ENCODE measurements at regions not wholly inside any gene's neighbourhood (a gene's known extent, or its start where the extent isn't known, plus 50 kb on each side); places are given as distances from the start of the nearest gene placed in this dataset.

DNA sequence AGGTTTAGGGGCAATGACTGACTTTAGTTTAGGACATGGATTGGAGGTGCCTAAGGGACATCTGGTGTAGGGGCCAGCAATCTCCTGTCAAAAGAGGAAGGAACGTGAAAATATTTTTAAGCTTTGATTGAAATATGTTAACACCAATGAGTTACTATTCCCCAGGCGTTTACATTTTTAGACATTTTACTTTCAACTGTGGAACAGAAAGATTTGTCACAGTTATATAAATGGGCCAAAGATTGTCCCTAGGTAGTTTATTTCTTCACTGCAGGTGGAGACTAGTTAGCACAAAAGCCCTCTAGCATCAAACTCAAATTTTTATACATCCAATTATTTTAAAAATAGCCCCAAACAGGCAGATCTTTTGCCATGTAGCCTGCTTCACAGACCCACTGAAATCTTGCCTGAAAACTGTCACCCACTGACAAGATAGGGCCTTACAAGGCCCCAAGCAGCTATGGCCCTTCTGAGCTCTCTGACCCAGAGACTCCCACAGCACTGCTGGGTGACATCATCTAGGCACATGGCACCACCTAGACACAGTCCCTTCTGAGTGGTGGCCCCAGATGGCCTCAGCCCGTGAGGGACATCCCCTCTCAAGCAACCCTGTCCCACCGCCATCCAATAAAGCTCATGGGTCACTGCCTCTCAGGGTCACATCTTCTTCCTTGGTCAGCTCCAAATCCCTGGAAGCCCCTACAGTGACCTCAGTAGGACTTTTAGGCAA lies 64.8 kb upstream of the DOCK9 start:
- POLR2A ChIA-PET (ENCODE audit: unreplicated experiment) = no interaction called here
- CTCF ChIA-PET = no interaction called here
- no TSS peak for BruUV-seq (replicated peaks)

More for the DNA sequence above, 64.8 kb upstream of the DOCK9 start:
- dilution Hi-C loops (cut with HindIII; ENCODE audit: low sequenced_read_pairs, unreplicated experiment) = no loop called here
- no peak overlapping the region for H2AK9ac ChIP-seq (replicated peaks; ENCODE audit: low read depth, low read length, poor library complexity)
- no peak overlapping the region for H3K18ac ChIP-seq (ENCODE audit: low read depth, low read length)
- H2AFZ ChIP-seq (replicated peaks; ENCODE audit: low read length, poor library complexity) = no peak overlapping the region
- H4K8ac ChIP-seq (ENCODE audit: low read depth in 2 of 2, low read length in 2 of 2) = no peak overlapping the region
- H2BK120ac ChIP-seq (ENCODE audit: low read depth, low read length) = peak overlapping the region; percentile 40
- H4K5ac ChIP-seq (ENCODE audit: low read depth, low read length) = no peak overlapping the region
- H4K91ac ChIP-seq (ENCODE audit: insufficient read depth, low read depth, low read length) = 0 out of 2 replicates have a peak overlapping the region, but pooled peaks have one; percentile 16
- H2AK5ac ChIP-seq (ENCODE audit: low read depth, low read length) = peak overlapping the region; percentile 5; the same call in 1 of the 2 replicates
- no peak overlapping the region for H3K4me3 ChIP-seq (ENCODE audit: insufficient read depth, low read depth, low read length)
- peak overlapping the region; percentile 5; the same call in 1 of the 2 replicates for H3K4ac ChIP-seq (ENCODE audit: low read depth, low read length)
- 0 out of 2 replicates have a peak overlapping the region, but pooled peaks have one; percentile 18 for H3K14ac ChIP-seq (replicated peaks; ENCODE audit: low read depth, low read length)
- in situ Hi-C loops (cut with MboI; ENCODE audit: low sequenced_read_pairs) = loop anchor here (25.0 kb wide), 1 partner anchor 605 kb away; no protein-coding TSS in a partner anchor
- no peak overlapping the region for H3K9ac ChIP-seq (ENCODE audit: low read depth, low read length)
- peaks cover 8% of the 10 kb centered on the region; the same call in 1 of the 2 replicates for H4K20me1 ChIP-seq (ENCODE audit: insufficient read depth, low read length)
- intact Hi-C loops (cut with micrococcal nuclease) = no loop called here
- ATAC-seq (ENCODE audit: low read depth) (no peak), DNase-seq (no peak)
- no peaks in the 10 kb centered on the region for H3K27me3 ChIP-seq (ENCODE audit: control insufficient read depth, insufficient read depth, low read length)
- no peaks in the 10 kb centered on the region for H3K9me3 ChIP-seq (ENCODE audit: control insufficient read depth, insufficient read depth, low read length)
- H3K4me1 ChIP-seq (ENCODE audit: control insufficient read depth, insufficient read depth, low read length) = peaks cover 14% of the 10 kb centered on the region
- H3K9me1 ChIP-seq (ENCODE audit: insufficient read depth, low read length) = peaks cover 13% of the 10 kb centered on the region
- H2BK20ac ChIP-seq (ENCODE audit: low read depth, low read length) = no peak overlapping the region; the same call in 1 of the 2 replicates
- no peak overlapping the region for H3K23ac ChIP-seq (ENCODE audit: low read depth, low read length)
- H2BK15ac ChIP-seq (ENCODE audit: low read depth, low read length) = no peak overlapping the region
- no peak overlapping the region for H3K56ac ChIP-seq (ENCODE audit: extremely low read depth, insufficient read depth, low read length)
- no CpG with 5 or more reads among the region's 4 CpGs for WGBS, 2 experiments (ENCODE audit: extremely low coverage in 2 of 2, insufficient read length in 1 of 2)
- H3K36me3 ChIP-seq (ENCODE audit: control insufficient read depth, insufficient read depth, low read length) = no peaks in the 10 kb centered on the region
- H3K27ac ChIP-seq (ENCODE audit: insufficient read depth, low read length) = no peak overlapping the region
- H3K79me1 ChIP-seq (ENCODE audit: low read depth in 1 of 2, low read length in 2 of 2) = peaks cover 0 to 27% of the 10 kb centered on the region in 2 experiments; a peak in 2 of 4 replicates
- TF ChIP-seq MXI1 (IDR thresholded peaks at IDR 0.05; ENCODE audit: borderline replicate concordance, low read depth, low read length) (no peak), RFX5 (IDR thresholded peaks at IDR 0.05; ENCODE audit: low read depth, low read length) (no peak), BHLHE40 (IDR thresholded peaks at IDR 0.05; ENCODE audit: low read depth, low read length) (no peak)
- H2BK5ac ChIP-seq (ENCODE audit: low read depth, low read length, poor library complexity, severe bottlenecking) = no peak overlapping the region
- H3K4me2 ChIP-seq (ENCODE audit: low read depth, low read length) = no peak overlapping the region
